H9 (cell line): ENCODE measurements at regions not wholly inside any gene's neighbourhood (a gene's known extent, or its start where the extent isn't known, plus 50 kb on each side); places are given as distances from the start of the nearest gene placed in this dataset.

ENCODE experiments used
- DNase-seq: peaks from one replicate; pipeline ENCODE4 v3.0.0-alpha.2; 2017
- H2AFZ ChIP-seq: one replicate; pipeline ENCODE4 v1.6.1; 2013; ENCODE audit warnings: mild to moderate bottlenecking, low read length, control low read depth, moderate library complexity
- H2AK5ac ChIP-seq: 2 replicates; pipeline ENCODE4 v1.6.1; 2013; ENCODE audit warnings: low read length, control low read depth, mixed read lengths; ENCODE audit not compliant: insufficient read length
- H2BK120ac ChIP-seq: one replicate; pipeline ENCODE4 v1.6.1; 2013; ENCODE audit warnings: low read depth, mild to moderate bottlenecking, low read length, control low read depth, inconsistent platforms; ENCODE audit not compliant: poor library complexity, severe bottlenecking
- H2BK12ac ChIP-seq: 2 replicates; pipeline ENCODE4 v1.6.1; 2013; ENCODE audit warnings: low read length, control low read depth, mixed read lengths, low read depth; ENCODE audit not compliant: insufficient read length
- H2BK15ac ChIP-seq: 2 replicates; pipeline ENCODE4 v1.6.1; 2013; ENCODE audit warnings: low read depth, low read length, control low read depth
- H2BK20ac ChIP-seq: one replicate; pipeline ENCODE4 v1.6.1; 2013; ENCODE audit warnings: low read depth, mild to moderate bottlenecking, low read length, control low read depth, inconsistent platforms; ENCODE audit not compliant: poor library complexity, severe bottlenecking
- H2BK5ac ChIP-seq: 2 replicates; pipeline ENCODE4 v1.6.1; 2013; ENCODE audit warnings: low read length, control low read depth, mixed read lengths; ENCODE audit not compliant: insufficient read length
- H3K14ac ChIP-seq: 2 replicates; pipeline ENCODE4 v1.6.1; 2013; ENCODE audit warnings: low read length, control low read depth; ENCODE audit not compliant: insufficient read depth
- H3K18ac ChIP-seq: 2 replicates; pipeline ENCODE4 v1.6.1; 2013; ENCODE audit warnings: low read depth, mild to moderate bottlenecking, mixed read lengths, low read length, control low read depth; ENCODE audit not compliant: insufficient read length
- H3K23ac ChIP-seq: 2 replicates; pipeline ENCODE4 v1.6.1; 2013; ENCODE audit warnings: low read length, control low read depth, mixed read lengths, low read depth; ENCODE audit not compliant: insufficient read length
- H3K23me2 ChIP-seq: 2 replicates; pipeline ENCODE4 v1.6.1; 2013; ENCODE audit warnings: low read depth, mild to moderate bottlenecking, mixed read lengths, low read length, control low read depth; ENCODE audit not compliant: insufficient read length, poor library complexity, severe bottlenecking
- H3K27ac ChIP-seq: 2 replicates; pipeline ENCODE4 v1.5.1; 2013; ENCODE audit warnings: low read length, control low read depth, mixed read lengths, low read depth; ENCODE audit not compliant: insufficient read length
- H3K27me3 ChIP-seq: 2 replicates; pipeline ENCODE4 v1.6.1; 2013; ENCODE audit warnings: low read length, control low read depth, inconsistent platforms; ENCODE audit not compliant: insufficient read depth
- H3K4ac ChIP-seq: 2 replicates; pipeline ENCODE4 v1.6.1; 2013; ENCODE audit warnings: low read depth, mild to moderate bottlenecking, control low read depth, inconsistent platforms, low read length, moderate library complexity
- H3K4me1 ChIP-seq: 2 replicates; pipeline ENCODE4 v1.6.1; 2013; ENCODE audit warnings: low read length, control low read depth, inconsistent platforms; ENCODE audit not compliant: insufficient read depth
- H3K4me2 ChIP-seq: 2 replicates; pipeline ENCODE4 v1.6.1; 2013; ENCODE audit warnings: low read length, control low read depth, mixed read lengths; ENCODE audit not compliant: insufficient read length, insufficient read depth
- H3K56ac ChIP-seq: 2 replicates; pipeline ENCODE4 v1.6.1; 2013; ENCODE audit warnings: low read depth, mild to moderate bottlenecking, mixed read lengths, low read length, control low read depth; ENCODE audit not compliant: insufficient read length
- H3K79me1 ChIP-seq: 2 replicates; pipeline ENCODE4 v1.6.1; 2013; ENCODE audit warnings: low read depth, mild to moderate bottlenecking, moderate library complexity, low read length, control low read depth, inconsistent platforms; ENCODE audit not compliant: insufficient read depth, poor library complexity, severe bottlenecking
- H3K79me2 ChIP-seq: 2 replicates; pipeline ENCODE4 v1.6.1; 2013; ENCODE audit warnings: low read length, control low read depth, inconsistent platforms; ENCODE audit not compliant: insufficient read depth
- H3K9ac ChIP-seq: 2 replicates; pipeline ENCODE4 v1.6.1; 2013; ENCODE audit warnings: low read length, control low read depth, mixed read lengths; ENCODE audit not compliant: insufficient read length; ENCODE audit errors: extremely low read depth
- H3K9me3 ChIP-seq: one replicate; pipeline ENCODE4 v1.6.1; 2013; ENCODE audit warnings: low read depth, low read length, inconsistent platforms; ENCODE audit not compliant: control insufficient read depth
- H3T11ph ChIP-seq: one replicate; pipeline ENCODE4 v1.6.1; 2013; ENCODE audit warnings: mild to moderate bottlenecking, low read length, control low read depth, inconsistent platforms
- H4K20me1 ChIP-seq: one replicate; pipeline ENCODE4 v1.6.1; 2013; ENCODE audit not compliant: control insufficient read depth, insufficient read length, insufficient read depth
- H4K5ac ChIP-seq: 2 replicates; pipeline ENCODE4 v1.6.1; 2013; ENCODE audit warnings: low read depth, mild to moderate bottlenecking, mixed read lengths, low read length, control low read depth; ENCODE audit not compliant: insufficient read length
- H4K8ac ChIP-seq: replicated peaks from 2 replicates; pipeline ENCODE4 v1.6.1; 2013; ENCODE audit warnings: low read length, control low read depth, mixed read lengths, low read depth; ENCODE audit not compliant: insufficient read length
- H4K91ac ChIP-seq: 2 replicates; pipeline ENCODE4 v1.6.1; 2013; ENCODE audit warnings: low read depth, mild to moderate bottlenecking, moderate library complexity, mixed read lengths, low read length, control low read depth; ENCODE audit not compliant: insufficient read length
- H3K27ac Mint-ChIP-seq, 3 experiments: 2 replicates in 2 of 3; 3 replicates in 1 of 3; pipeline ENCODE4 v1.8.0; 2020 to 2021; ENCODE audit warnings: mixed read lengths in 3 of 3, mild to moderate bottlenecking in 1 of 3, moderate library complexity in 1 of 3
- H3K27me3 Mint-ChIP-seq: 2 replicates; pipeline ENCODE4 v1.8.0; 2021; ENCODE audit warnings: low read depth, mild to moderate bottlenecking, moderate library complexity, mixed read lengths
- H3K36me3 Mint-ChIP-seq, 3 experiments: 2 replicates in 2 of 3; 3 replicates in 1 of 3; pipeline ENCODE4 v1.8.0; 2020 to 2021; ENCODE audit warnings: low read depth in 3 of 3, mixed read lengths in 3 of 3; ENCODE audit not compliant: insufficient read depth in 1 of 3
- H3K4me1 Mint-ChIP-seq, 2 experiments: 2 replicates each; pipeline ENCODE4 v1.8.0; 2020; ENCODE audit warnings: mixed read lengths in 2 of 2
- H3K4me3 Mint-ChIP-seq, 2 experiments: 2 replicates in 1 of 2; 3 replicates in 1 of 2; pipeline ENCODE4 v1.8.0; 2020 to 2021; ENCODE audit warnings: mild to moderate bottlenecking in 2 of 2, mixed read lengths in 2 of 2, moderate library complexity in 1 of 2
- H3K9me3 Mint-ChIP-seq, 2 experiments: 2 replicates in 1 of 2; 3 replicates in 1 of 2; pipeline ENCODE4 v1.8.0; 2020; ENCODE audit warnings: mild to moderate bottlenecking in 2 of 2, mixed read lengths in 2 of 2, moderate library complexity in 1 of 2
- TF ChIP-seq, protein P1 (sequence below): fragments of 200-600 bp; sonication (generic); conservative IDR thresholded peaks from 3 replicates; pipeline ENCODE4 v1.8.0; 2021; ENCODE audit warnings: antibody characterized with exemption, mild to moderate bottlenecking

DNA sequence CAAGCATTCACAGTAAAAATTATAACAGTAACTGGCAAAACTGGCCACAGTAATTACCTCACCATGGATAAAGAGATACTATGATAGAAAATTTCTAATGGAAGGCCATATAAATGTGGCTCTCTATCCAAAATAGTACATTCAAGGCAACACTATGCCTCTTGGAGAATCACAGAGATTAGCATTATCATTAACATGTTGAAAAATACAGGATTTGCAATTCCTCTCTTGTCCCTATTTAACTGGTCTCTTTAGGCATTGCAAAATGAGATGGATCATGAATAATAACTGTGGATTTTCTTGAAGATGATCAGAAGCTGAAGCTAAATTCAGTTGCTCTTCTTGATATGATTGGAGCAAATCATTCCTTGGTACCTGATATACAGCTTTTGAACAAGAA is 100.8 kb upstream of the HGF start:
- Histone ChIP-seq H3K79me1 (no peaks in the 10 kb centered on the region), H2BK5ac (no peak overlapping the region), H4K5ac (no peak overlapping the region), H3K18ac (no peak overlapping the region), H2AK5ac (no peak overlapping the region), H4K20me1 (no peaks in the 10 kb centered on the region), H3K56ac (no peak overlapping the region), H3T11ph (no peak overlapping the region), H2AFZ (no peak overlapping the region), H2BK120ac (no peak overlapping the region), H2BK12ac (no peak overlapping the region), H3K4me1 (no peaks in the 10 kb centered on the region), H3K79me2 (no peaks in the 10 kb centered on the region), H3K23me2 (no peaks in the 10 kb centered on the region), H3K9me3 (no peaks in the 10 kb centered on the region), H4K91ac (no peak overlapping the region), H3K27ac (no peak overlapping the region), H4K8ac (no peak overlapping the region), H3K27me3 (no peaks in the 10 kb centered on the region), H3K9ac (no peak overlapping the region), H3K23ac (no peak overlapping the region), H2BK20ac (no peak overlapping the region), H3K14ac (no peak overlapping the region), H3K4me2 (no peak overlapping the region), H3K4ac (no peak overlapping the region), H2BK15ac (no peak overlapping the region)
- H3K27ac Mint-ChIP-seq: no peak overlapping the region
- no peaks in the 10 kb centered on the region for H3K36me3 Mint-ChIP-seq
- DNase-seq: no peak
- H3K4me3 Mint-ChIP-seq: no peak overlapping the region
- no peaks in the 10 kb centered on the region for H3K9me3 Mint-ChIP-seq
- TF ChIP-seq, protein P1, sequence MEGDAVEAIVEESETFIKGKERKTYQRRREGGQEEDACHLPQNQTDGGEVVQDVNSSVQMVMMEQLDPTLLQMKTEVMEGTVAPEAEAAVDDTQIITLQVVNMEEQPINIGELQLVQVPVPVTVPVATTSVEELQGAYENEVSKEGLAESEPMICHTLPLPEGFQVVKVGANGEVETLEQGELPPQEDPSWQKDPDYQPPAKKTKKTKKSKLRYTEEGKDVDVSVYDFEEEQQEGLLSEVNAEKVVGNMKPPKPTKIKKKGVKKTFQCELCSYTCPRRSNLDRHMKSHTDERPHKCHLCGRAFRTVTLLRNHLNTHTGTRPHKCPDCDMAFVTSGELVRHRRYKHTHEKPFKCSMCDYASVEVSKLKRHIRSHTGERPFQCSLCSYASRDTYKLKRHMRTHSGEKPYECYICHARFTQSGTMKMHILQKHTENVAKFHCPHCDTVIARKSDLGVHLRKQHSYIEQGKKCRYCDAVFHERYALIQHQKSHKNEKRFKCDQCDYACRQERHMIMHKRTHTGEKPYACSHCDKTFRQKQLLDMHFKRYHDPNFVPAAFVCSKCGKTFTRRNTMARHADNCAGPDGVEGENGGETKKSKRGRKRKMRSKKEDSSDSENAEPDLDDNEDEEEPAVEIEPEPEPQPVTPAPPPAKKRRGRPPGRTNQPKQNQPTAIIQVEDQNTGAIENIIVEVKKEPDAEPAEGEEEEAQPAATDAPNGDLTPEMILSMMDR: no peak
- H3K27me3 Mint-ChIP-seq: no peaks in the 10 kb centered on the region
- H3K4me1 Mint-ChIP-seq: no peaks in the 10 kb centered on the region
